ENCODE measurements at regions not wholly inside any gene's neighbourhood (a gene's known extent, or its start where the extent isn't known, plus 50 kb on each side); places are given as distances from the start of the nearest gene placed in this dataset.

DNA sequence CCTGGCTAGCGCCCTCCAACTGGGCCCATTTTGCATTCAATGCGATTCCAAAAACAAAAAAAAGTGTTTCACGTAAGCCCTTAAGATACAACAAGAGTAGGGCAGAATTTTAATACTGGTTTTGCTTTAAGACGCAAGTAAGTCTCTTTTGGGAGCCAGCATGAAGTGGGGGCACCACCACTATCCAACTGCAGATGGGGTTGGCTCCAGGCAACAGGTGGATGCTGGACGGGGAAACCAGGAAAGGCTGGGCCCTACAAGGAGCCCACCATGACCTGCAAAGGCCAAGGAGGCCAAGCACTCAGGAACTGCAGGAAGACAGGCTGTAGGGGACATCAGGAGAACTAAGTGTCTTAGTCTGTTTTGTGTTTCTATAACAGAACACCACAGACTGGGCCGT is 86.5 kb upstream of the INSIG1 start:
- H3K4me3 ChIP-seq (ENCODE audit: low read depth, low read length) = no peak overlapping the region
- TF ChIP-seq, protein P1, sequence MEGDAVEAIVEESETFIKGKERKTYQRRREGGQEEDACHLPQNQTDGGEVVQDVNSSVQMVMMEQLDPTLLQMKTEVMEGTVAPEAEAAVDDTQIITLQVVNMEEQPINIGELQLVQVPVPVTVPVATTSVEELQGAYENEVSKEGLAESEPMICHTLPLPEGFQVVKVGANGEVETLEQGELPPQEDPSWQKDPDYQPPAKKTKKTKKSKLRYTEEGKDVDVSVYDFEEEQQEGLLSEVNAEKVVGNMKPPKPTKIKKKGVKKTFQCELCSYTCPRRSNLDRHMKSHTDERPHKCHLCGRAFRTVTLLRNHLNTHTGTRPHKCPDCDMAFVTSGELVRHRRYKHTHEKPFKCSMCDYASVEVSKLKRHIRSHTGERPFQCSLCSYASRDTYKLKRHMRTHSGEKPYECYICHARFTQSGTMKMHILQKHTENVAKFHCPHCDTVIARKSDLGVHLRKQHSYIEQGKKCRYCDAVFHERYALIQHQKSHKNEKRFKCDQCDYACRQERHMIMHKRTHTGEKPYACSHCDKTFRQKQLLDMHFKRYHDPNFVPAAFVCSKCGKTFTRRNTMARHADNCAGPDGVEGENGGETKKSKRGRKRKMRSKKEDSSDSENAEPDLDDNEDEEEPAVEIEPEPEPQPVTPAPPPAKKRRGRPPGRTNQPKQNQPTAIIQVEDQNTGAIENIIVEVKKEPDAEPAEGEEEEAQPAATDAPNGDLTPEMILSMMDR (IDR thresholded peaks at IDR 0.05; ENCODE audit: borderline replicate concordance, insufficient read depth, low read depth, low read length) = no peak

DNA sequence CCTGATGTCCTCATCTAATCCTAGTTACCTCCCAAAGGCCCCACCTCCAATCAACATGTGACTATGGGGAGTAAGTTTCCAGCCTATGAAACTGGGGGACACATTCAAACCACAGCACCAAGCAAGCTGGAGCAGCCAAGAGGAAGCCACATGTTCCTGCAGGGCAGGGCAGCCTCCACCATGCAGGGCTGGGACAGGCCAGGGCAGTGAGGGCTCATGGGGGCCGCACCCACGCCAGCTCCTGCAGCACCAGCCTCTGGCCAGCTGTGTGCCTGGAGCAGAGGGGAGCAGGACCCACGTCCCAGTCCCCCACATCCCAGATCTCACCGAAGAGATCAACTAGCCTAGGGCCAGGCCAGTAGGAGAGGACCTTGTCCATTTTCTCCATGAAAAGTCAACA is 85.9 kb upstream of the INSIG1 start:
- H3K4me3 ChIP-seq (ENCODE audit: low read depth, low read length) = no peak overlapping the region
- TF ChIP-seq, protein P1 (IDR thresholded peaks at IDR 0.05; ENCODE audit: borderline replicate concordance, insufficient read depth, low read depth, low read length) = no peak

DNA sequence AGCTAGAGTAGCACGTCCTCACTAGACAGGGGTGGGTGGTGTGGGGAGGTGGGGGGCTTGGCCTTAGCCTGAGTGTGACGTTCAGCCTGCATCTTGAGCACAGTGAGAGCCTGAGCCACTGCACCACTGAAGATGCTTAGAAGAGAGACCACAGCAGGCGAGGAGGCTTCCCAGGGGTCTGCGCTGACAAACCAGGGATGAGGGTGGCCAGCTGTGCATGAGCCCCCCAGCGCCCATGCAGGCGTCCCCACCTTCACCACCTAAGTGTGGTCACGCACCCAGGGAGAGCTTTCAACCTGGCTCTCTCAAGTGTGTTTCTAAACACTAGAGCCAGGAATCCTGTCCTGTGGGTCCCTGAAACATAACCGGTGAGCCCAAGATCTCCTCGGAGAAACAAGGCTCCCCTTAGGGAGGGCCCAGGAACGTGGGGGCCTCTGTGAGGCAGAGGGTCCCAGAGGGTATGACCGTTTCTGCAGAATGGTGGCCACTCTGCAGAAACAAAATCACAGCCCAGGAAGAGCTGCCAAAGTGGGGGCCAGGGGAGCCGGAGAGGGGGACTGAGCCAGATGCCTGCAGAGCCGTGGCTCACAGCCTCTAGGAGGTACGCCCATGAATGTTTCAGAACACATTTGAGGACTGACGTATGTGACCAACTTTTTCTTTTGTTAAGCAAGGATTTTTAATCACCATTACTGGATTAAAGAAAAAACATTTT is 85.2 kb upstream of the INSIG1 start:
- TF ChIP-seq, protein P1 (IDR thresholded peaks at IDR 0.05; ENCODE audit: borderline replicate concordance, insufficient read depth, low read depth, low read length) = no peak
- H3K4me3 ChIP-seq (ENCODE audit: low read depth, low read length) = no peak overlapping the region

DNA sequence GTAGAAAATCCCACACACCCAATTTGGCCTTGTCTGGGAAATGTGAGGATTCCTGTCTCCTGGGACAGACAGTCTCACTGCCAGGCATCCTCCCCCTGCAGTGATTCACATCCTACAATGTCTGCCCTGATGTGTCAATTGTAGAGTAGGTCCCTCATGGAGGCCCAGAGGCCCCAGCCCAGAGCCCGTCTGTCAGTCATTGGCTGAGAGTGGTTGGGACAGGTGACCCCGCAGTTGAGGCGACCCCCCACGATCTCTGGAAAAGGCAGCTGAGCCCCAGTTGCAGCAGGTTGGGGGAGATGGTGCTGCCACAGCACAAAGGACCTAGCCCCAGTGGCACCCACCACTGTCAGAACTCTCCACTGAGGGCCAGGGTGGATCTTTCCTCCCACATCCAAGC is 84.3 kb upstream of the INSIG1 start:
- TF ChIP-seq, protein P1 (IDR thresholded peaks at IDR 0.05; ENCODE audit: borderline replicate concordance, insufficient read depth, low read depth, low read length) = no peak
- no peak overlapping the region for H3K4me3 ChIP-seq (ENCODE audit: low read depth, low read length)

DNA sequence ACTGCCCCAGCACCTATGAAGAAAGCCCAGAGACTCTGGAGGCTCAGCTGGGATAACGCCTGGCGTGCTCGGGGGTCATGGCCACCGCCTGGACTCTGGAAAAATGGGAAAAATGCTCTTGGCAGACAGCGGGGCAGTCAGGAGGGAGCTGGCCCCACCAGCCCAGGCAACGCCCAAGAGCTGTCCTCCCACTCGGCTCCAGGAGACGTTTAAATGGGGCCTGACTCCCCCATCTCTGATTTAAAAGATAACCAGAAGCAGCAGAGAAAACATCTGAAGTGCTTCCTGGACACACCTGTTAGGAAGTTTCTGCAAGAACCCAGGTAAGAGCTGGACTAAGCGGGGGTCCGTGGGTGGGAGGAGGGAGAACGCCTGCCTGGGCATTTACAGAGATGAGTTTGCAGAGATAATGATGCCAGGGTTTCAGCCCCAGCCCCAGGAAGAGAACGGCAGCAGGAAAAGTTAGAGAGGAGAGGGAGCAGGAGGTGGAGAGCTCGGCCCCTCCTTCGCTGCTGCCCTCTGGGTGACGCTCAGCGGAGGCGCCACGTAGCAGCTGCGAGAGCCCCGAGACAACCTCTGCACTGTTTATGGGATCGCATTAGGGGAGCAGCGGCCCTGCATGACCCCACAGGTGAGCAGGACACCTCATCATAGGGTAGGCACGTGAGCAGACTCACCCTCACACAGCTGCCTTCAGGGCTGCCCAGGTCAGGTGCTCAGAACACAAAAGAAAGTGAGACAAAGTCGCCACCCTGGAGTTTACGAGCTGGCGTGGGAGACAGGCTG is 83.5 kb upstream of the INSIG1 start:
- no peak overlapping the region for H3K4me3 ChIP-seq (ENCODE audit: low read depth, low read length)

DNA sequence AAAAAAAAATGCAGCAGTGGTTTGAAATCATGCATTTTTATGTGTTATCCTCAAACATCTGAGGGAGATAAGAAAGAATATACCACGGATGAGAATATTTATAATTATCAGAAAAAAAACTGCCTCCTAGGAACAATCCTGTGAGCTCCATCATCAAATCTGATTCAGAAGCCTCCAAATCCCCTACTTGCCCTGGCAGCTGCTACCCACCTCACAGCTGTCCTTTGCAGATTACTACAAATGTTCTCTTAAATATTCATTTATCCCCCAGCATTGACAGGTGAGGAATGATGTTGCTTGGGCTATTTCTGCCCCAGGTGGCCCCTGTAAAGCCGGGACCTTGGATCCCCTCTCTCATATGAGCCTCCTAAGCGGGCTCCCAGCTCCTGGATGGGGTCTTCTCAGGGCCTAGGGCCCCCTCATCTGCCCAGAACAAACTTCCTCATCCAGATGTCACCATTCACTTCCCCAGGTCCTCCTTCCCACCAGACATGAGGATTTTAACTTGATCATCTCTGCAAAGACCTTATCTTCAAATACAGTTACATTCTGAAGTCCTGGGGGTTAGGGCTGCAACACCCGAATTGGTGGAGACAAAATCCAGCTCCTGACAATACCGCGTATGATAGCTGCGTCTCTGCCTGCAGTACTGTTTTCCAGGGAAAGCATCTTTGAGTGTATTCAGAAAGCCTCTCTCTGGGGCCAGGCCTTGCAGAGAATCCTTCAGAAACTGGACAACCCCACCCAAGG is 81.9 kb upstream of the INSIG1 start:
- TF ChIP-seq, protein P1 (IDR thresholded peaks at IDR 0.05; ENCODE audit: borderline replicate concordance, insufficient read depth, low read depth, low read length) = no peak
- no peak overlapping the region for H3K4me3 ChIP-seq (ENCODE audit: low read depth, low read length)

More for the DNA sequence above, 83.5 kb upstream of the INSIG1 start:
- TF ChIP-seq, protein P1 (IDR thresholded peaks at IDR 0.05; ENCODE audit: borderline replicate concordance, insufficient read depth, low read depth, low read length) = no peak
